ENCODE measurements at regions not wholly inside any gene's neighbourhood (a gene's known extent, or its start where the extent isn't known, plus 50 kb on each side); places are given as distances from the start of the nearest gene placed in this dataset.
"Not testable (repeated sequence)": the region's sequence is repeated elsewhere in the genome, so short reads cannot be mapped to it uniquely, and the experiment has no call there.

GRCh38 chr10:118912961-118913600 is 116.4 kb upstream of the NANOS1 start:
- DNase-seq (ENCODE audit: low read depth in 4 of 4, low spot score in 3 of 4), result no peak

GRCh38 chr10:118913825-118914224 is 115.7 kb upstream of the NANOS1 start:
- no peak for DNase-seq (ENCODE audit: low read depth in 4 of 4, low spot score in 3 of 4)

GRCh38 chr10:118914629-118915028 is 114.9 kb upstream of the NANOS1 start:
- DNase-seq (ENCODE audit: low read depth in 4 of 4, low spot score in 3 of 4), result no peak

GRCh38 chr10:118915161-118915560 is 114.4 kb upstream of the NANOS1 start:
- DNase-seq (ENCODE audit: low read depth in 4 of 4, low spot score in 3 of 4), result no peak

GRCh38 chr10:118916777-118917176 is 112.7 kb upstream of the NANOS1 start:
- no peak for DNase-seq (ENCODE audit: low read depth in 4 of 4, low spot score in 3 of 4)

GRCh38 chr10:118917701-118918100 is 111.8 kb upstream of the NANOS1 start:
- no peak for DNase-seq (ENCODE audit: low read depth in 4 of 4, low spot score in 3 of 4)

GRCh38 chr10:118918116-118918515 is 111.4 kb upstream of the NANOS1 start:
- no peak for DNase-seq (ENCODE audit: low read depth in 4 of 4, low spot score in 3 of 4)

- no peak for DNase-seq (ENCODE audit: low read depth in 4 of 4, low spot score in 3 of 4)
Measured at GRCh38 chr10:118918587-118918986, 110.9 kb upstream of the NANOS1 start.

- DNase-seq (ENCODE audit: low read depth in 4 of 4, low spot score in 3 of 4), result no peak
Measured at GRCh38 chr10:118920206-118920605, 109.3 kb upstream of the NANOS1 start.

- DNase-seq (ENCODE audit: low read depth in 4 of 4, low spot score in 3 of 4), result peak in 1 of 4 donors; percentile 21
Measured at GRCh38 chr10:118922226-118922625, 107.3 kb upstream of the NANOS1 start.

- DNase-seq (ENCODE audit: low read depth in 4 of 4, low spot score in 3 of 4), result no peak
Measured at GRCh38 chr10:118922972-118923371, 106.5 kb upstream of the NANOS1 start.

GRCh38 chr10:118924493-118924892 is 105.0 kb upstream of the NANOS1 start:
- DNase-seq (ENCODE audit: low read depth in 4 of 4, low spot score in 3 of 4), result no peak

GRCh38 chr10:118925404-118926071 is 104.0 kb upstream of the NANOS1 start:
- DNase-seq (ENCODE audit: low read depth in 4 of 4, low spot score in 3 of 4), result no peak

- DNase-seq (ENCODE audit: low read depth in 4 of 4, low spot score in 3 of 4), result no peak
Measured at GRCh38 chr10:118926072-118926417, 103.5 kb upstream of the NANOS1 start.

GRCh38 chr10:118926441-118926840 is 103.1 kb upstream of the NANOS1 start:
- DNase-seq (ENCODE audit: low read depth in 4 of 4, low spot score in 3 of 4), result no peak

GRCh38 chr10:118926903-118927302 is 102.6 kb upstream of the NANOS1 start:
- DNase-seq (ENCODE audit: low read depth in 4 of 4, low spot score in 3 of 4), result no peak

GRCh38 chr10:118927321-118927720 is 102.2 kb upstream of the NANOS1 start:
- DNase-seq (ENCODE audit: low read depth in 4 of 4, low spot score in 3 of 4), result no peak

GRCh38 chr10:118930614-118931013 is 98.9 kb upstream of the NANOS1 start:
- DNase-seq (ENCODE audit: low read depth in 4 of 4, low spot score in 3 of 4), result no peak

GRCh38 chr10:118931436-118931835 is 98.1 kb upstream of the NANOS1 start:
- DNase-seq (ENCODE audit: low read depth in 4 of 4, low spot score in 3 of 4), result no peak

GRCh38 chr10:118932154-118932553 is 97.4 kb upstream of the NANOS1 start:
- not testable (repeated sequence) for DNase-seq (ENCODE audit: low read depth in 4 of 4, low spot score in 3 of 4)

GRCh38 chr10:118937226-118937625 is 92.3 kb upstream of the NANOS1 start:
- no peak for DNase-seq (ENCODE audit: low read depth in 4 of 4, low spot score in 3 of 4)

- DNase-seq (ENCODE audit: low read depth in 4 of 4, low spot score in 3 of 4), result no peak
Measured at GRCh38 chr10:118939211-118940007, 90.1 kb upstream of the NANOS1 start.
